OCI-LY7 (cell line): ENCODE measurements at regions not wholly inside any gene's neighbourhood (a gene's known extent, or its start where the extent isn't known, plus 50 kb on each side); places are given as distances from the start of the nearest gene placed in this dataset.
"Not testable (repeated sequence)": the region's sequence is repeated elsewhere in the genome, so short reads cannot be mapped to it uniquely, and the experiment has no call there.

Source experiments
- EZH2phosphoT487 ChIP-seq: fragments of 200-600 bp; sonication (generic); IDR thresholded peaks from 2 replicates; pipeline ENCODE4 v1.6.1; 2018; ENCODE audit warnings: low read depth, borderline replicate concordance, mild to moderate bottlenecking, mixed run types, antibody characterized with exemption, low read length, moderate library complexity, mixed read lengths
- TF ChIP-seq, protein P1 (sequence below): fragments of 200-600 bp; sonication (generic); conservative IDR thresholded peaks from 2 replicates; pipeline ENCODE4 v1.5.1; 2014; ENCODE audit warnings: mild to moderate bottlenecking, antibody characterized with exemption, low read length, moderate library complexity, mixed read lengths

DNA sequence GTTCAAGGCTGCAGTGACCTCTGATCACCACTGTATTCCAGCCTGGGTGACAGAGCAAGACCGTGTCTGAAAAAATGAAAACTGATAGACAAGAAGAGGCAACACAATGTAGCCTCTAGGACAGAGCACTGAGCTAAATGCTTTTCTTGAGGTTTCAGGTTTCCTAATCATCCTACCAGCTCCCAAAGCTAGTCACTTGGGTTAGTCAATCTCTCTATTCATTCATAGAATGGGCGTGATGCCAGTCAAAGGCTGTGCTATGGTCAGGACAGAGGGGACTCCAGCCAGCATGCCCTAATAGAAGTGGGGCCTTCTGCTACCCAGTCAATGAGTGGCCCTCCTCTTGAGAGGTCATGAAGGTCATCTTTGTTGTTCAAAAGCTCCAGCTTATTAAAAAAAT, 860.4 kb upstream of the DEFB115 start:
- TF ChIP-seq, protein P1, sequence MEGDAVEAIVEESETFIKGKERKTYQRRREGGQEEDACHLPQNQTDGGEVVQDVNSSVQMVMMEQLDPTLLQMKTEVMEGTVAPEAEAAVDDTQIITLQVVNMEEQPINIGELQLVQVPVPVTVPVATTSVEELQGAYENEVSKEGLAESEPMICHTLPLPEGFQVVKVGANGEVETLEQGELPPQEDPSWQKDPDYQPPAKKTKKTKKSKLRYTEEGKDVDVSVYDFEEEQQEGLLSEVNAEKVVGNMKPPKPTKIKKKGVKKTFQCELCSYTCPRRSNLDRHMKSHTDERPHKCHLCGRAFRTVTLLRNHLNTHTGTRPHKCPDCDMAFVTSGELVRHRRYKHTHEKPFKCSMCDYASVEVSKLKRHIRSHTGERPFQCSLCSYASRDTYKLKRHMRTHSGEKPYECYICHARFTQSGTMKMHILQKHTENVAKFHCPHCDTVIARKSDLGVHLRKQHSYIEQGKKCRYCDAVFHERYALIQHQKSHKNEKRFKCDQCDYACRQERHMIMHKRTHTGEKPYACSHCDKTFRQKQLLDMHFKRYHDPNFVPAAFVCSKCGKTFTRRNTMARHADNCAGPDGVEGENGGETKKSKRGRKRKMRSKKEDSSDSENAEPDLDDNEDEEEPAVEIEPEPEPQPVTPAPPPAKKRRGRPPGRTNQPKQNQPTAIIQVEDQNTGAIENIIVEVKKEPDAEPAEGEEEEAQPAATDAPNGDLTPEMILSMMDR, result not testable (repeated sequence)
- not testable (repeated sequence) for TF ChIP-seq EZH2phosphoT487
